Glomerular visceral epithelial cell (primary cell): ENCODE measurements at regions not wholly inside any gene's neighbourhood (a gene's known extent, or its start where the extent isn't known, plus 50 kb on each side); places are given as distances from the start of the nearest gene placed in this dataset.
"Not testable (repeated sequence)": the region's sequence is repeated elsewhere in the genome, so short reads cannot be mapped to it uniquely, and the experiment has no call there.

Source experiments
- DNase-seq: peaks from one replicate; pipeline ENCODE4 v3.0.0-alpha.2; 2016; ENCODE audit errors: extremely low spot score

DNA sequence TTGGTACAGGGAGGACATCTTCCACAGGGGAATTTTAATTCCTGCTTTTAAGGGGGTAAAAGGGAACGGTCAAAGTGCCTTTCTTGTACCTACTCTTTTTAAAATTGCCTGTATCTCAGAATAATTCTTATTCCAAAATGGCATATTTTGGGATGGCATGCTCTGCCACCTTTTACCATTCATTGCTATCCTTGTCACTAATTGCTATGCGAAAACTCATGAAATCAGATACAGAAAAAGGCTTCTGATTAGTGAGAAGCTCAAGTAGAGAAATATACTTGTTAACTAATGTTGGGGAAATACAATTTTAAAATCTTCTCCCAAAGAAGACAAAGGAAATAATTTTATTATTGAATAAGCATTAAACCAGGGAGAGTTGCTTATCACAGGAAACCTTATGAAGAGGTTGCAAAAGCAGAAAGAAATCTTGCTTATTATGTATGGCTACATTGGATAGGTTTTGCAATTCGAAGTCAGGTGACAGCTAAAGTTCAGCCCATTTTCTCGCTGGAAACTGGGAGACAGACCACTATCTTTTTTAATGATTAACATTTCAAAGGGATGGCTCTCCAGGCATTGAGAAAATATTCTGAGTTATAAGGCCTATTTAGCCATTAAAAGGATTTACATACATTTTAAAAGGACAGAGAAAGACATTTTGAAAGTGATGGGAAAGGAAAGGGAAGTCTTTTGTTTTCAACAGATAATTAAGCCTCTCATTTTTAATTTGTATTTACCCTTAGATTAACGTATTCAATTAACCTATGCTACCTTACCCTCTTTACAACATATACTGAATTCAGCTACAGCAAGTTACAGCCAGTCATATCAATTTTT, 110.3 kb upstream of the PRSS16 start:
- DNase-seq = no peak

DNA sequence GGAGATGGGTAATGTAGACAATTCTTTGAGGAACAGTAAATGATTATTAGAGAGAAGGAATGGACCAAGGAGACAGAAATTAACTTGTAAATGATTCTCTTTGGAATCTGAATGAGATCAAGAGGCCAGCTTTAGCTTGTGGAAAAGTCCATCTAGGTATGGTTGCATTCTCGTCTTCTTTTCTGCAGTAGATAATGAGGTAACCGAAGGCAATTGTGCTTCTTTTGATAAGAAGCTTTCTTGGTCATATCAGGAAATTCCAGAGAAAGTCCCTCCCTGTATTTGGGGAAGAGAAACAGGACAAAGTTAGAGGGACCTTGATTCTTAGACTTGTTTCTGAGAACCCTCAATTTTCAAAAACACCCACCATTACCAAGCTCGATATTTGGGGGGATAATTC, 109.1 kb upstream of the PRSS16 start:
- no peak for DNase-seq

DNA sequence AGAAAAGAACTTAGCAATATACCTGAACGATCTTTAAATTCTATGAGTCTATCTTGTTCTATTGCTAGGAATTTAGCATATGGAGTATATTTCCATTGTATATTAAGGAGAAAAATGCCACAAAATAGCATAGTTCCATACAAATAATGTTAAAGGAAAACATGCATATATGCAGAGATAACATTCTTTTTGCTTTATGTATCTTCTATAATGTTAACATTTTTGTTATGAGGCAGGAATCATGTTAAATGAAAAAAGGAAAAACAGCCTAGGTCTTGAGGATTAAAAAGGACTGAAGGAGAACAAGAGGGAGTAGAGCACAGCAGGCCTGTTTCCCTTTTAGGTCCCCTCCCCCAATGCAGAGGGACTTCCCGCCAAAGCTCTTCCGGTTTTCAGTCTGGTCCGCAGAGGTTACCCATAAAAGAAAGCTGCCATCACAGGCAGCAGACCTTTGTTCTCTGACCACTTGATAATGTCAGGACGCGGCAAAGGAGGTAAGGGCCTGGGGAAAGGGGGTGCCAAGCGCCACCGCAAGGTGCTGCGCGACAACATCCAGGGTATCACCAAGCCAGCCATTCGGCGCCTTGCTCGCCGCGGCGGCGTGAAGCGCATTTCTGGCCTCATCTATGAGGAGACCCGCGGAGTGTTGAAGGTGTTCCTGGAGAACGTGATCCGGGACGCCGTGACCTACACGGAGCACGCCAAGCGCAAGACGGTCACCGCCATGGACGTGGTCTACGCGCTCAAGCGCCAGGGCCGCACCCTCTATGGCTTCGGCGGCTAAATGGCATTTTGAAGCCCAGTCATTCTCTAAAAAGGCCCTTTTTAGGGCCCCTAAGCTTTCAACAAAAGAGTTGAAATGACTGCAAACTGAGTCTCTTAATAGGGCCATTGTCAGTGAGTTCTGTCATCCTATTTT, 108.4 kb upstream of the PRSS16 start:
- DNase-seq = no peak

DNA sequence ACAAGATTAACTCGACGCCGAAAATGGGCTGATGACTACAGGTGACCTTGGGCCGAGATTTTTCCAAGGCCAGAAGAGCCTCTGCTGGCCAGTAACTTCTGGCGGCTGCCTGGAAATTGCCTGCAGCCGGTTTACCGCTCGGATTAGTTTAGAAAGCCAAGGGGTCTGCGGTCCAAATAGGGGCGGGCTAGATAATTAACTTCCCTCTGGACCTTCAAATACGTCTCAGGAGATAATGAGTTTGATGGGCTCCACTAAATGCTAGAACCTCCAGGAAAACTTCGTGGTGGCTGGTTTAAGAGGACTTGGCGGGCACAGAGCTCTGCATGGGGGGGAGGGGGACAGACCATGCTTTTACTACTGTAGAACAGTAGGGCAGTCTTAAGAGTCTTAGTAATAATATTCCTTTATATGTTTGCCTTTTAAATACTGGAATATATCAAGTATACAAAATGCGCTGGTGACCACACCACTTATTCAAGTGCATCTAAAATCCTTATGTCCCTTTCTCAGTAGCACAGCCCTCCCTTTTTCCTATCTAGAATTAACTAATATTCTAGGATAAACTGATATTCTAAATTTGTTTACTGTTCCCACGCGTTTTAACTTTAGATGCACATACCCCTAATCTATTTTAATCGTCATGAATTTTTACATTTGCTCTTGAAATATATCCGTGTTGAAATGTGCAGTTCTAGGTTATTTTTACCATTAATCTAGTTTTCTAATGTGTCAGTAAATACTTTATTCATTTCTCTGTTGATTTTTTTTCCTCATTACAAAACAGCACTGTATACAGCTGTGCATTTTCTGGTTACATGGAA, 107.5 kb upstream of the PRSS16 start:
- DNase-seq = no peak

DNA sequence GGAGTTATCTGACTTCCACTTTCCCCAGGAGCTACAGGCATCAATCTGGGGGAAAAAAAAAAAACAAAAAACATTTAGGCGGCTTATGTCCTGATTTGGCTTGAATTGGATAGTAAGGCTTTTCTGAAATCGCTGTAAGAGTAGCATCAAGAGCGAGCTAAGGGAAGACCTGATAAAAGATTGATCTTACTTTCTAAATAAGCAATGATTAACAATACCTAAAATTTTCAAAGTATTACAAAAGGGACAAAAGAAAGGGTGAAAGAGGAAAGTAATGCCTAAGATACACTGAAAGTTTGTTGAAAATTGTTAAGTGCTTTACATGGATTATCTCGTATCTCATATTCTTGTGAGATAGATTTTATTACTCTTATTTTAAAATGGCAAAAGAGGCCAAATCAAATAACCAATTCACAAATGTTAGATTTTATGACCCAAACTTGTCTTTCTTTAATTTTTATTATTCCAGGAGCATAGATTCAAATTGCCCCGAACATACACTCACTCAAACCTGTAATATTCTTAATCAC, 106.4 kb upstream of the PRSS16 start:
- no peak for DNase-seq

DNA sequence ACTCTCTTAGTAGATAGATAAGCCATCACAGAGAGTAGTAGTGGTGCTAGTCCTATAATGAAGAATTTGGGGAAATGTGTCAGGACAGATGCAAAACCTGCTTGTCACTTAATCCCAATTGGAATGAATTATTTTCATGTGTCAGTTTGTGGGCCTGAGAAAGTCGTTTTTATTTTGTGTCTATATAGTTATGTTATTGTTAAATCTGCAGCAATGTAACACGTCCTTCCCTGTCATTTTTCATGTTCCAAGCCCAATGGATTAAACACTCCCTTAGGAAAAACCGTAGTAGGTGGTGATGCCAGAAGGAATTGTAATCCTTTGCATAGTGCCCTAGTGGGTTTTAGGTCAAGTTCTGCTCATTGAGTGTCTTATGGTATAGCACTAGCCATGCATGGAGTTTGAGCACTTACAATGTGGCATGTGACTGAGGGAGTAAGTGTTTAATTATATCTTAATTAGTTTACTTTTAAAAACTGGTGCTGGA, 105.9 kb upstream of the PRSS16 start:
- no peak for DNase-seq

DNA sequence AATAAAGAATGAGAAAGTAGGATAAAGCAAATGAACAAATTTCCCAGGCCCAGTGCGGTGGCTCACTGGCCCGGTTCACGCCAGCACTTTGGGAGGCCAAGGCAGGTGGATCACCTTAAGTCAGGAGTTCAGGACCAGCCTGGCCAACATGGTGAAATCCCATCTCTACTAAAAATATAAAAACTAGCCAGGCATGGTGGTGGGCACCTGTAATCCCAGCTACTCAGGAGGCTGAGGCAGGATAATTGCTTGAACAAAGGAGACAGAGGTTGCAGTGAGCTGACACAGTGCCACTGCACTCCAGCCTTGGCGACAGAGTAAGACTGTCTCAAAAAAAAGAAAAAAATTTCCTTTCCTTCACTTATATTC, 104.5 kb upstream of the PRSS16 start:
- not testable (repeated sequence) for DNase-seq

DNA sequence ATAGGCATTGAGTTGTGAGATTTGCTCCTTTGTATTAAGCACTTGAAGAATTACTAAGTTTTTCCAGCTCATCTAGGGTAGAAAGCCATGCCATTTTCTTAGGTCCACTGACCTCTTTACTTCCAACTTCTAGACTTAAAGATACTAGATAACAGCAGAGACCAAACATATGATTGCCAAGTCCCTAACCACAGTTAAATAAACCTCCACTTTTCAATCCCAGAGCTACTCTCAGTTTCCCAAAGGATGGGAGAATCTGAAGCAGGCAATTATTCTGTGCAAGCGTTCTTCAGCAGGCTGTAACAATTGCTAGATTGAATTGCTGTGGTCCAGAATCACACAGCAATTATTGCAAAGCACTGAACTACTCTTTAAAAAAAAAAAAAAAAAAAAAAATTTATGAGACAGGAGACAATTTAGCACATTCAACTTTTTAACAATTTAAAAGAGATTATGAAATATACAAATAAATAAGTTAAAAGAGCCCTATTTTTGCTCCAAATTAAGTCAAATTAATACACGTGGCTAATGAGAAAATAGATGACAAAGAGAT, 104.0 kb upstream of the PRSS16 start:
- DNase-seq = no peak

DNA sequence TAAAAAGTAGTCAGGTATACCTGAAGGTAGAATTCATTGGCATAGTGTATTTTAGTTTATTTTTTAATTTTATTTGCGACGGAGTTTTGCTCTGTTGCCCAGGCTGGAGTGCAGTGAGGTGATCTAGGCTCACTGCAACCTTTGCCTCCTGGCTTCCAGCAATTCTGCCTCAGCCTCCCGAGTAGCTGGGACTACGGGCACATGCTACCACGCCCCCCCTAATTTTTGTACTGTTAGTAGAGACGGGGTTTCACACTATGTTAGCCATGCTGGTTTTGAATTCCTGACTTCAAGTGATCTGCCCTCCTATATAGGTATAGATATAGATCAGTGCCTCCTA, 102.8 kb upstream of the PRSS16 start:
- DNase-seq = no peak

DNA sequence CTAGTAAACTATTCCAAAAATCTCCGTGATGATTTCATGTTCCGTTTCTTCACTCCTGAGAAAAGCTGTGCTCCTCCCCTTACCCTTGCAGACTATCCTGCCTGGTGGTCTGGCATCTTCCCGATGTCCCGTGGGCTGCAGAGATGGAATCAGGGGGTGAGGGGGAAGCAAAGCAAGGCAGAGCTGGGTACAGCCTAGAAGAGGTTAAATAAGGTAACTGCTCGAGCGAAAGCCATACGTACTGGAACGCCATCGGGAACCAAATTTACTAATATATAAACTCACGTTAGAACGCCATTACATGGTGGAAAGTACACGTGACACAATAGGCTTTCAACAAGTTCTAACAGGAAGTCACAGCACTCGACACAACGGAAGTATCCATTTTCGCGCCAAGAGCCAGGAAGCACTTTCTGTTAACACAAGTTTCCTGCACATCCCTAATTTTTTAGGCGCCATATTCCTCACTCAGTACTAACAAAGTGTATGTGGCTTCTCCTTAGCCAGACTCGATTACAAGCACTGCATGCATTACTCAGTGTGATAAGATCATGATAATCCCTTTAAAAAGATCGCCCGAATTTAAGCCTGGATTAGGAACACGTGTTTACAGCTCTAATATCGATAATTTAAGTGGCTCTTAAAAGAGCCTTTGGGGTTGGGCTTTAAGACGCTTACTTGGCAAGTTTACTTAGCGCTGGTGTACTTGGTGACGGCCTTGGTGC, 101.6 kb upstream of the PRSS16 start:
- peak; percentile 86 for DNase-seq

DNA sequence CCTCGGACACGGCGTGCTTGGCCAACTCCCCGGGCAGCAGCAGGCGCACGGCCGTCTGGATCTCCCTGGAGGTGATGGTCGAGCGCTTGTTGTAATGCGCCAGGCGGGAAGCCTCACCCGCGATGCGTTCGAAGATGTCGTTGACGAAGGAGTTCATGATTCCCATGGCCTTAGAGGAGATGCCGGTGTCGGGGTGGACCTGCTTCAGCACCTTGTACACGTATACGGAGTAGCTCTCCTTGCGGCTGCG, 101.1 kb upstream of the PRSS16 start:
- DNase-seq = not testable (repeated sequence)

DNA sequence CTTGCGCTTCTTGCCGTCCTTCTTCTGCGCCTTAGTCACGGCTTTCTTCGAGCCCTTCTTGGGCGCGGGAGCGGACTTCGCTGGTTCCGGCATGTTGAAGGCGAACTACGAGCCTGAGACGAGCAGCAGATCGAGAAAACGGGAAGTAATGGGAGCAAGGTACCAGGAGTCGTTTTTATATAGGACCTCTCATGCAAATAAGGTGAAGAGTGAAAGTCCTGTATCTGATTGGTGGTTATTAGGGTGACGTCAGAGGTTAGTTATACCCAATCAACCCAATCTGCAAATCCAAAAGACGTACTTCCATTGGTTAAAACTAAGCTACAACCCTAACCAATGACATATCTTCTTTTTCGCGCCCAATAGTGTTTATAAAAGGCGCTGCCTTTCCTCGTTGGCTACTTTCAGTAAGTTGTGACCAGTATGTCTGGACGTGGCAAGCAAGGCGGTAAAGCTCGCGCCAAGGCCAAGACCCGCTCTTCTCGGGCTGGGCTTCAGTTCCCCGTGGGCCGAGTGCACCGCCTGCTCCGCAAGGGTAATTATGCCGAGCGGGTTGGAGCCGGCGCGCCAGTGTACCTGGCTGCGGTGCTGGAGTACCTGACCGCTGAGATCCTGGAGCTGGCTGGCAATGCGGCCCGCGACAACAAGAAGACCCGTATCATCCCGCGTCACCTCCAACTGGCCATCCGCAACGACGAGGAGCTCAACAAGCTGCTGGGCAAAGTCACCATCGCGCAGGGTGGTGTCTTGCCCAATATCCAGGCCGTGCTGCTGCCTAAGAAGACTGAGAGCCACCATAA, 100.6 kb upstream of the PRSS16 start:
- DNase-seq = peak; percentile 99

DNA sequence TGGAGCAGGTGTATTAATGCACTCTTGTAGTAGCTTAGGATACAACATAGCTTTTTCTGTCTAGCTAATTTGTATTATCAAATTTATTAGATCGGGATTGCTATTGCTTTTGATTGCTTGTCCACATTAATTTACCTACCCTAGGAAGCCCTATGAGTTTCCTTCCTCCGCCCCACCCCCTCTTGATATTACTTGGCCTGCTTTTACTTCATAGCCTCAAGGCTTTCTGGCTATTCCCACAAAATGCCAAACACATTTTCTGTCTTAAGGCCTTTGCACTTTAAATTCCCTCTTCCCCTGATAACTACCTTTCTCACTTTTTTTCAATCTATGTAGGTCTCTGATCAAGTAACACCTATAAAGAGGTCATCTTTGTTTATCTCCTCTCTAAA, 99.1 kb upstream of the PRSS16 start:
- DNase-seq = no peak

DNA sequence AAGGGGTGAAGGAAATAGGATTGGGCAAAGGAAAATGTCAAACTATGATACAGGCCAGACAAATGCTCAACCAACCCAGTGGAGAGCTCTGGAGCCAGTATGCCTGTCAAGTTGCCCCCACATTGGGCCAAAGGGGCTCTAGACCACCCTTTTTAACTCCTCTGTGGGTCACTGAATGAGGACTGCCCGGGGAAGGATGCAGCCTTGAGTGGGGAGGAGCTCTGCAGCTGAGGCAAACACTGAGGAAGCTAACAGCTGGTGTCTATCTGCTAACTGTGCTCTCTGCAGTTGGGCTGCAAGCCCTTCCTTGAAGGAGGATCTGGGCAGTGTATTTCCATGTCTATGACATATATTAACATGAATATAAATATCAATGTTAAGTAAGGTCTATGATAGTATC, 98.4 kb upstream of the PRSS16 start:
- no peak for DNase-seq

DNA sequence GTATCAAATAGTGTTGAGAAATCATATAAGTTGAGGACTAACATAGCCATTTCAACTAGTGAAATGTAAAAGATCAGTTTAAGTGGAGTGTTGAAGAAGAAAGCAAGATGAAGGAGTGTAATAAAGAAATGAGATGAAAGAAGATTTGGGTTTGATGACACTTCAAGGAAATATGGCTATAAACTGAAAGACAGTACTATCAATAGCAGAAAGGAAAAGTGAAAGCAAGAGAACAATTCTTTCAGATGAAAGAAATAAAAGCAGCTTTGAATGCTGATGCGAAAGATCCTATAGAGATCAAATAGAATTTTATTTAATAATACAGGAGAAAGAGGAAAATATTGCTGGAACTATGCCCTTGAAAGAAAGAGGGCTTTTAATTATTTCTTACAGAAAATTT, 92.8 kb upstream of the PRSS16 start:
- no peak for DNase-seq

DNA sequence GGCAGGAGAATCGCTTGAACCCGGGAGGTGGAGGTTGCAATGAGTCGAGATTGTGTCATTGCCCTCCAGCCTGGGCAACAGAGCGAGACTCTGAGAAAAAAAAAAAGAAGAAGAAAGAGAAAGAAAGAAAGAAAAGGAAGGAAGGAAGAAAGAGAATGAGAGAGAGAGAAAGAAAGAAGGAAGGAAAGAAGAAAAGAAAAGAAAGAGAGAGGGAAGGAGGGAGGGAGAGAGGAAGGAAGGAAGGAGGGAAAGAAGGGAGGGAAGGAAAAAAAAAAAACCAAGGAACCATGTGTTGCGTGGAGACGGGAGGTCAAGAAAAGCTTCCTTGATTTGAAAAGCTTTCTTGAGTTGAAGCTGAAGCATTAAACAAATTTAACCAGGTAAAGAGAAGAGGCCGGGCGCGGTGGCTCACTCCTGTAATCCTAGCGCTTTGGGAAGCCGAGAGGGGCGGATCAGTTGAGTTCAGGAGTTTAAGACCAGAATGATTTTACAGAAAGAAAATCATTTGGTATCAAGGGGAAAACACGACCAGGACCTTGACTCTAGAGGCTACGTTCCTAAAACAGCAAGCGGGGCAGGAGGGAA, 90.5 kb upstream of the PRSS16 start:
- no peak for DNase-seq

DNA sequence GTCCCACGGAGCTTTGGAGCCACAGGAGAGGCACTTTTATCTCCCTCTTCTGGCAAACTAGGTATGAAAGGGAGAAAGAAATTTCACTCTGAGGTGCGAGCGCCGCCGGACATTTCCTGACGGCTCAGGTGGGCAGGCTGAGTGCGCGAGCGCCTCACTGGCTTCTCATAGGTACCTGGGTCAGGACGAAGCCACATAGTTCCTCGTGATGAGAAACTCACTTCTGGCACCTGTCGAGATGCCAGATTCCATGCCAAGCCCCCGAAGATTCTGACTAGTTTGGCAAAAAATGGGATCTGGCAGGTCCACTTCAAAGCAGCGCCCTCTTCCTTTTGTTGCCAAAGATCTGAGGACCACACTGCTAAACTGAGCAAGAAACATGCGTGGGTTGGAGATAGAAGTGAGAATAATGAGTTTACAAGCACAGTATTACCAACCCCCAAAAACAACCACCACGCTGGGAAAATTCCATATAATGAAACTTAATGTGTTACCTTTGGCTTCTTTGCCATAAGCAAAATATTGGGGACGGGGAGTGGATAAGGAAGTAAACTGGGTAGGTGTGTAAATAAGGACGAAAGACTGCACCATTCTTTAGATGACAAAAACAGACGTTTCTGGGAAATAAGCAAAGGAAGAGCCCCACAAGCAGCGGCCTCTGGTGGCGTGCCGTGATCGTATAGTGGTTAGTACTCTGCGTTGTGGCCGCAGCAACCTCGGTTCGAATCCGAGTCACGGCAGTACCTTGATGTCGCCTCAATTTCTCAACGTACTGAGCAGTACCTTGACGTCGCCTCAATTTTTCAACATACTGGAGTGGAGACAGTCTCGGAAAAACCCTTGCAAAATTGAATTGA, 89.8 kb upstream of the PRSS16 start:
- peak; percentile 41 for DNase-seq

DNA sequence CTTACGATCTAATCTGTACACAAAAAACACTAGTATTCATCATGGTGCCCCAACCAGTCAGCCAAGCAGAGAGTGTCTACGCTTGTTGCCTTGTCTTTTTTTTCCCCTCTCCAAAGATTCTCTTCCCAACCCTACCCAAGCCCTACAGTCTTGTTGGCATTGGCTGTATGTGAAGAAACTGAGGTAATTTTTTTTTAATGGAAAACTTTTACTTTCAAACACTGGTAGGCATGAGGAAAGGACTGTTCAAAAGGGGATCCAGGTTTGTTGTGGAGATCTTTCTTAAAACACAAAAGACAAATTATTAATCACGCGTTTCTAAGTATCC, 89.2 kb upstream of the PRSS16 start:
- DNase-seq = no peak

DNA sequence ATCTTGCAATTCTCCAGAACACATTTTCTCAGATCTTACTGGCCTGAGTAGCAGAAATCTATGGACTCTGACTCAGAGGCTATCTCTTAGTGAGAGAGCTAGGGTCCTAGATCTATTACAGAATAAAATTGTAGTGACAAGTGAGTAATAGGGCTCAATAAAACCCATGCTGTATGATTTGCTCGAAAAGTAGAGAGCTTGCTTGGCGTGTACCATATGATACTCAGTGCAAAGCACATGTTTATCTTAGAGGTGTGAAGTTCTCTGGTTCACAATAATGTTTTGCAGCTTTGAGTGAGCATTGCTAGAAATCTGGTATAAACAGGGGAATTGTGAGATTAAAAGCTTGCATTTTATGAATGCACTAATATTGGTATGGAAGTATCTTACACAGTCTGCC, 87.8 kb upstream of the PRSS16 start:
- DNase-seq = no peak
